Progenitor cell of endocrine pancreas (in vitro differentiated cells): ENCODE measurements at regions not wholly inside any gene's neighbourhood (a gene's known extent, or its start where the extent isn't known, plus 50 kb on each side); places are given as distances from the start of the nearest gene placed in this dataset.
"Not testable (repeated sequence)": the region's sequence is repeated elsewhere in the genome, so short reads cannot be mapped to it uniquely, and the experiment has no call there.

Source experiments
- DNase-seq: peaks from one replicate; pipeline ENCODE4 v3.0.0; 2021; ENCODE audit warnings: low spot score; ENCODE audit not compliant: unreplicated experiment
- H3K27ac Mint-ChIP-seq: 2 replicates; pipeline ENCODE4 v1.8.0; 2021; ENCODE audit warnings: mild to moderate bottlenecking, moderate library complexity, mixed read lengths
- H3K27me3 Mint-ChIP-seq: 2 replicates; pipeline ENCODE4 v1.8.0; 2021; ENCODE audit warnings: mixed read lengths
- H3K36me3 Mint-ChIP-seq: 2 replicates; pipeline ENCODE4 v1.8.0; 2022; ENCODE audit warnings: mixed read lengths; ENCODE audit not compliant: insufficient read depth
- H3K4me1 Mint-ChIP-seq: 2 replicates; pipeline ENCODE4 v1.8.0; 2021; ENCODE audit warnings: low read depth, mixed read lengths
- H3K4me3 Mint-ChIP-seq: 2 replicates; pipeline ENCODE4 v1.8.0; 2021; ENCODE audit warnings: low read depth, mild to moderate bottlenecking, moderate library complexity, mixed read lengths
- H3K9me3 Mint-ChIP-seq: 2 replicates; pipeline ENCODE4 v1.8.0; 2021; ENCODE audit warnings: low read depth, mixed read lengths
- CTCF ChIP-seq: fragments of 200-600 bp; sonication (generic); IDR thresholded peaks from one replicate; pipeline ENCODE4 v1.5.0; 2021; ENCODE audit warnings: antibody characterized with exemption, mild to moderate bottlenecking; ENCODE audit not compliant: unreplicated experiment

DNA sequence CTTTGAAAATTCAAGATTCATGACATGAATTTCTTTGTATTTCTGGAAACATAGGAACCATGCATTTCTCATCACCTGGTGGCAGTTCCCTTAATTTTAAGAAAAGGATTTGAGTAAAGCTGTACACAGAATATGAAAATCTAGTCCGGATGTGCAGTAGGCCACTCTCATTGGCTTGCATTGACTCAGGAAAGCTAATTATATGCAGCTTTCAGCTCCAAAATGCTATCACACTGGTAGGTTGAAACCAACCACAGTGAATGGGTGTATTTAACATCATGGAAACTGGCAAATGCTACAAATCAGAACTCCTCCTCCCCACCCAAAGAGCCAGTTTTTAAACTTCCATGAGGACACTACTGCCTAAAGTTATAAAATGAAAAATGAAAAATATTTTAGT, 161.6 kb upstream of the FBXL17 start:
- no peak overlapping the region for H3K27ac Mint-ChIP-seq
- no peak for TF ChIP-seq CTCF
- no peaks in the 10 kb centered on the region for H3K9me3 Mint-ChIP-seq
- H3K4me1 Mint-ChIP-seq, result no peaks in the 10 kb centered on the region
- H3K27me3 Mint-ChIP-seq, result no peaks in the 10 kb centered on the region
- no peaks in the 10 kb centered on the region for H3K36me3 Mint-ChIP-seq
- no peak overlapping the region for H3K4me3 Mint-ChIP-seq
- no peak for DNase-seq

- no peak for TF ChIP-seq CTCF
- Mint-ChIP-seq H3K27me3 (no peaks in the 10 kb centered on the region), H3K4me1 (no peaks in the 10 kb centered on the region), H3K9me3 (no peaks in the 10 kb centered on the region), H3K27ac (no peak overlapping the region), H3K4me3 (no peak overlapping the region), H3K36me3 (no peaks in the 10 kb centered on the region)
- DNase-seq, result no peak
These were observed 159.9 kb upstream of the FBXL17 start for GRCh38 chr5:108541836-108542235.

- no peak overlapping the region for H3K4me3 Mint-ChIP-seq
- TF ChIP-seq CTCF, result no peak
- no peak for DNase-seq
- H3K36me3 Mint-ChIP-seq, result no peaks in the 10 kb centered on the region
- no peaks in the 10 kb centered on the region for H3K27me3 Mint-ChIP-seq
- H3K9me3 Mint-ChIP-seq, result peaks cover 10% of the 10 kb centered on the region
- no peak overlapping the region for H3K27ac Mint-ChIP-seq
- peaks cover 5% of the 10 kb centered on the region for H3K4me1 Mint-ChIP-seq
These were observed 154.4 kb upstream of the FBXL17 start for GRCh38 chr5:108536321-108536720.

DNA sequence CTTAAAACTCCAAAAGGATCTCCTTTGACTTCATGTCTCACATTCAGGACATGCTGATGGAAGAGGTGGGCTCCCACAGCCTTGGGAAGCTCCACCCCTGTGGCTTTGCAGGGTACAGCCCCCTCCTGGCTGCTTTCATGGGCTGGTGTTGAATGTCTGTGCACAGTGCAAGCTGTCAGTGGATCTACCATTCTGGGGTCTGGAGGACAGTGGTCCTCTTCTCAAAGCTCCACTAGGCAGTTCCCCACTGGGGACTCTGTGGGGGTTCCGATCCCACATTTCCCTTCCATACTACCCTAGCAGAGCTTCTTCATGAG, 150.2 kb upstream of the FBXL17 start:
- H3K4me1 Mint-ChIP-seq, H3K36me3 Mint-ChIP-seq, H3K27me3 Mint-ChIP-seq, DNase-seq, H3K4me3 Mint-ChIP-seq, H3K27ac Mint-ChIP-seq: not testable (repeated sequence)
- H3K9me3 Mint-ChIP-seq, result peaks cover 30% of the 10 kb centered on the region

DNA sequence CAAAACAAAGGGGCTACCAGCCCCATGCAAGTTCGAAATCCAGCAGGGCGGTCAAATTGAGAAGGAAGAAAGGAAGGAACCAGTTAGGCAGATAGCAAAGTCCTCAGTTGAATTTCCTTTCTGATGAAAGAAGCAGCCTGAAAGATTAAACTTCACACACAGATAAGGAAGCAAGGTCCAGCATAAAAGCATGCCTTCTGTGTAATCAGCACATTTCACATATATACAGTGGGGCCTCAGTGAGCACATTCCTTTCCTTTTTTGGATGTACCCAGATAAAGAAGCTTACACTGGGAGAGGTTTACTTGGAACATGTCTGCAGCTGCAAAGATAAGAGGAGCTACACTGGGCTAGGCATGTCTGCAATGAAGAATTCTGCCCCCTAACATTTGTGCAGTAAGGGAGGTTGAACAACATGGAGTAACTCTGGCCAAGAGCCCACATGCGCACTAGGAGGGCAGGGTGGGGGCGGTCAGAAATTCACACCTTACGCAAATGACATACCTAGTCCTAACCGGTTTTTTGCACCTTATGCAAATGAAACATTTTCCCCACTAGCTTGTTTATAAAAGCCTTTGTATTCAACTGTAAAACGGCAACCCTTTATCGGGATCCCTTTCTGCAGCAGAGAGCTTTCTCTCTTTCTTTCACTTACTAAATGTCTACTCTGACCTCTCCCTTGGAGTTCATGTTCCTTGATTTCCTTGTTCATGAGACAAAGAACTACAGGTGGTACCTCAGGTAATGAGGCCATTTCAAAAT, 149.7 kb upstream of the FBXL17 start:
- no peak for DNase-seq
- Mint-ChIP-seq H3K27me3 (no peaks in the 10 kb centered on the region), H3K4me3 (no peak overlapping the region), H3K4me1 (peaks cover 9% of the 10 kb centered on the region), H3K36me3 (peaks cover 2% of the 10 kb centered on the region), H3K27ac (no peak overlapping the region), H3K9me3 (peaks cover 32% of the 10 kb centered on the region)
- no peak for TF ChIP-seq CTCF

GRCh38 chr5:108530706-108531105, 148.8 kb upstream of the FBXL17 start:
- no peak for TF ChIP-seq CTCF
- peaks cover 9% of the 10 kb centered on the region for H3K4me1 Mint-ChIP-seq
- H3K27ac Mint-ChIP-seq, result no peak overlapping the region
- H3K27me3 Mint-ChIP-seq, result no peaks in the 10 kb centered on the region
- no peak overlapping the region for H3K4me3 Mint-ChIP-seq
- peaks cover 37% of the 10 kb centered on the region for H3K9me3 Mint-ChIP-seq
- no peak for DNase-seq
- peaks cover 2% of the 10 kb centered on the region for H3K36me3 Mint-ChIP-seq
